ENCODE measurements at regions not wholly inside any gene's neighbourhood (a gene's known extent, or its start where the extent isn't known, plus 50 kb on each side); places are given as distances from the start of the nearest gene placed in this dataset.

DNA sequence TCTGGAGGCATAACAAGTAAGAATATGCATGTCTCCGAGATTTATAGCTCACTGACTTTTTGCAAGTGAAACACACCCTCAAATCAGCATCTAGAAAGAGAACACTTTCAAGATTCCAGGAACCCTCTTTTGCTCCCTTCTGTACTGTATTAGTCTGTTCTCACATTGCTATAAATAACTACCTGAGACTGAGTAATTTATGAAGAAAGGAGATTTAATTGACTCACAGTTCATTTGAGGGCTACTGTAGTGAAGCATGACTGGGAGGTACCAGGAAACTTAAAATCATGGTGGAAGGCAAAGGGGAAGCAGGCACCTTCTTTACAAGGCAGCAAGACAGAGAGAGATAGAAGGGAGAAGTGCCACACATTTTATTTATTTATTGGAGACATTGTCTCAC lies 269.9 kb downstream of the UTRN start:
- CTCF ChIA-PET: no interaction called here
- Mint-ChIP-seq H3K4me1 (no peaks in the 10 kb centered on the region), H3K27ac (no peak overlapping the region), H3K4me3 (no peak overlapping the region), H3K36me3 (peaks cover 47% of the 10 kb centered on the region), H3K27me3 (ENCODE audit: low read depth) (no peaks in the 10 kb centered on the region), H3K9me3 (no peaks in the 10 kb centered on the region)
- ATAC-seq: no peak
- TF ChIP-seq CREM (CRISPR knock-in tag; IDR thresholded peaks at IDR 0.05) (no peak), GABPB1 (CRISPR knock-in tag; IDR thresholded peaks at IDR 0.05) (no peak), TCF7 (CRISPR knock-in tag; IDR thresholded peaks at IDR 0.05; ENCODE audit: low read depth) (no peak), ZNF396 (CRISPR knock-in tag; IDR thresholded peaks at IDR 0.05; ENCODE audit: borderline replicate concordance) (no peak)
- POLR2A ChIA-PET: no interaction called here
- no peak for DNase-seq (ENCODE audit: low spot score)

- TF ChIP-seq ELF4 (CRISPR knock-in tag; IDR thresholded peaks at IDR 0.05; ENCODE audit: low read depth): no peak
- TF ChIP-seq ZNF671 (CRISPR knock-in tag; IDR thresholded peaks at IDR 0.05): no peak
- TF ChIP-seq, protein P1, sequence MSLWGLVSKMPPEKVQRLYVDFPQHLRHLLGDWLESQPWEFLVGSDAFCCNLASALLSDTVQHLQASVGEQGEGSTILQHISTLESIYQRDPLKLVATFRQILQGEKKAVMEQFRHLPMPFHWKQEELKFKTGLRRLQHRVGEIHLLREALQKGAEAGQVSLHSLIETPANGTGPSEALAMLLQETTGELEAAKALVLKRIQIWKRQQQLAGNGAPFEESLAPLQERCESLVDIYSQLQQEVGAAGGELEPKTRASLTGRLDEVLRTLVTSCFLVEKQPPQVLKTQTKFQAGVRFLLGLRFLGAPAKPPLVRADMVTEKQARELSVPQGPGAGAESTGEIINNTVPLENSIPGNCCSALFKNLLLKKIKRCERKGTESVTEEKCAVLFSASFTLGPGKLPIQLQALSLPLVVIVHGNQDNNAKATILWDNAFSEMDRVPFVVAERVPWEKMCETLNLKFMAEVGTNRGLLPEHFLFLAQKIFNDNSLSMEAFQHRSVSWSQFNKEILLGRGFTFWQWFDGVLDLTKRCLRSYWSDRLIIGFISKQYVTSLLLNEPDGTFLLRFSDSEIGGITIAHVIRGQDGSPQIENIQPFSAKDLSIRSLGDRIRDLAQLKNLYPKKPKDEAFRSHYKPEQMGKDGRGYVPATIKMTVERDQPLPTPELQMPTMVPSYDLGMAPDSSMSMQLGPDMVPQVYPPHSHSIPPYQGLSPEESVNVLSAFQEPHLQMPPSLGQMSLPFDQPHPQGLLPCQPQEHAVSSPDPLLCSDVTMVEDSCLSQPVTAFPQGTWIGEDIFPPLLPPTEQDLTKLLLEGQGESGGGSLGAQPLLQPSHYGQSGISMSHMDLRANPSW (CRISPR knock-in tag; conservative IDR thresholded peaks at IDR 0.05; ENCODE audit: low read depth): no peak
- no peak for TF ChIP-seq NR3C1 (CRISPR knock-in tag; conservative IDR thresholded peaks at IDR 0.05; ENCODE audit: low read depth)
- TF ChIP-seq SMAD3 (CRISPR knock-in tag; IDR thresholded peaks at IDR 0.05; ENCODE audit: borderline replicate concordance): no peak
- no peak for TF ChIP-seq CREM (CRISPR knock-in tag; IDR thresholded peaks at IDR 0.05)
- TF ChIP-seq HMGXB4 (CRISPR knock-in tag; IDR thresholded peaks at IDR 0.05): no peak
- no peak for TF ChIP-seq FOXJ3 (CRISPR knock-in tag; IDR thresholded peaks at IDR 0.05; ENCODE audit: borderline replicate concordance)
- no peak for TF ChIP-seq ZNF232 (CRISPR knock-in tag; IDR thresholded peaks at IDR 0.05)
- no peak for TF ChIP-seq CBFB (CRISPR knock-in tag; IDR thresholded peaks at IDR 0.05; ENCODE audit: low read depth)
- Mint-ChIP-seq H3K27ac (no peak overlapping the region; the same call in 1 of the 2 replicates), H3K9me3 (peaks cover 3% of the 10 kb centered on the region; the same call in 1 of the 2 replicates), H3K4me3 (no peak overlapping the region), H3K36me3 (peaks cover 29% of the 10 kb centered on the region), H3K27me3 (ENCODE audit: low read depth) (no peaks in the 10 kb centered on the region), H3K4me1 (no peaks in the 10 kb centered on the region)
- ATAC-seq (no peak), DNase-seq (ENCODE audit: low spot score) (no peak)
- ChIA-PET POLR2A (no interaction called here), CTCF (no interaction called here)
These were observed 274.9 kb downstream of the UTRN start for GRCh38 chr6:144559865-144560593.

DNA sequence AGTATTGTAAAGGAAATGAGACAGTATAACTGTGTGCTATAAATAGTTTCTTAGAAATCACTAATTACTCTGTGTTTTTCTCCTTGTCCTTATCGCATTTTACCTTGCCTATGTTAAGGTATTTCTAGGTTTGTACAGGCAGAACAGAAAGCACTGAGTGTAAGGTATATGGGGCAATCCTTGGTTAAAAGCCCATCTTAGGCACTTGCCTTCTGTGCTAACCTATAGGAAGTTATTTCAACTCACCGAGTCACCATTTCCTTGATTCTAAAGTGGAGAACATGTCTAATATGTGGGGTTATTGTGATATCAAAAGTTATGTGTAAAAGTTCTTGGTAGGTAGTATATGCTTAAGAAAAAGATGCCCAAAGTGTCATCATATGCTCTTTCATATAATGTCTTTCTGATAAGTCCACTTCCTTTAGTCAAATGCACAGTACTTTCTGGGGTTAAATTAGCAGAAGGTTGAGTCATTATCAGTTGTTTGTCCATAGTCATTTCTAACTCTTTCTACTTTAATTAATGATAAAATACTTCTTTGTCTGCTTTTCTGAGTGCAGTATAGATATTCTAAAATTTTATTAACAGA lies 276.4 kb downstream of the UTRN start:
- no peak overlapping the region for H3K27ac Mint-ChIP-seq
- no peaks in the 10 kb centered on the region for H3K4me1 Mint-ChIP-seq
- POLR2A ChIA-PET: no interaction called here
- no peaks in the 10 kb centered on the region for H3K27me3 Mint-ChIP-seq (ENCODE audit: low read depth)
- H3K9me3 Mint-ChIP-seq: peaks cover 3% of the 10 kb centered on the region; the same call in 1 of the 2 replicates
- ATAC-seq: no peak
- H3K36me3 Mint-ChIP-seq: peaks cover 20% of the 10 kb centered on the region
- no peak for DNase-seq (ENCODE audit: low spot score)
- H3K4me3 Mint-ChIP-seq: no peak overlapping the region
- TF ChIP-seq HMGXB4 (CRISPR knock-in tag; IDR thresholded peaks at IDR 0.05): no peak
- no peak for TF ChIP-seq MYBL2 (CRISPR knock-in tag; IDR thresholded peaks at IDR 0.05)
- TF ChIP-seq RELA (CRISPR knock-in tag; IDR thresholded peaks at IDR 0.05; ENCODE audit: borderline replicate concordance): no peak
- TF ChIP-seq ARID4B (CRISPR knock-in tag; IDR thresholded peaks at IDR 0.05; ENCODE audit: borderline replicate concordance): no peak
- TF ChIP-seq, protein P2, sequence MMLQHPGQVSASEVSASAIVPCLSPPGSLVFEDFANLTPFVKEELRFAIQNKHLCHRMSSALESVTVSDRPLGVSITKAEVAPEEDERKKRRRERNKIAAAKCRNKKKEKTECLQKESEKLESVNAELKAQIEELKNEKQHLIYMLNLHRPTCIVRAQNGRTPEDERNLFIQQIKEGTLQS (CRISPR knock-in tag; conservative IDR thresholded peaks at IDR 0.05): no peak
- no peak for TF ChIP-seq SMAD3 (CRISPR knock-in tag; IDR thresholded peaks at IDR 0.05; ENCODE audit: borderline replicate concordance)
- TF ChIP-seq ZNF317 (CRISPR knock-in tag; IDR thresholded peaks at IDR 0.05; ENCODE audit: borderline replicate concordance, low read depth): no peak
- CTCF ChIA-PET: no interaction called here

All from WTC11 (cell line).